ENCODE measurements at regions not wholly inside any gene's neighbourhood (a gene's known extent, or its start where the extent isn't known, plus 50 kb on each side); places are given as distances from the start of the nearest gene placed in this dataset.

- no peak for DNase-seq
Observed at GRCh38 chr7:20952916-20953315, 166.2 kb upstream of the SP8 start.

- peak; percentile 44 for DNase-seq
Observed at GRCh38 chr7:20954711-20955619, 168.3 kb upstream of the SP8 start.

GRCh38 chr7:20958572-20958971 is 171.9 kb upstream of the SP8 start:
- no peak for DNase-seq

- no peak for DNase-seq
Observed at GRCh38 chr7:20959281-20959680, 172.6 kb upstream of the SP8 start.

GRCh38 chr7:20963556-20964280 is 177.0 kb upstream of the SP8 start:
- no peak for DNase-seq

- DNase-seq = no peak
Observed at GRCh38 chr7:20964281-20964918, 177.7 kb upstream of the SP8 start.

GRCh38 chr7:20971219-20971618 is 184.5 kb upstream of the SP8 start:
- no peak for DNase-seq

GRCh38 chr7:20980232-20980631 is 193.5 kb upstream of the SP8 start:
- DNase-seq = no peak

- no peak for DNase-seq
Observed at GRCh38 chr7:20980668-20981264, 194.1 kb upstream of the SP8 start.

GRCh38 chr7:20988340-20988739 is 201.7 kb upstream of the SP8 start:
- DNase-seq = no peak

GRCh38 chr7:20991544-20991943 is 204.9 kb upstream of the SP8 start:
- no peak for DNase-seq

- DNase-seq = no peak
Observed at GRCh38 chr7:20993693-20994092, 207.0 kb upstream of the SP8 start.

GRCh38 chr7:20998309-20998708 is 211.6 kb upstream of the SP8 start:
- peak; percentile 30 for DNase-seq

GRCh38 chr7:21011153-21011552 is 224.5 kb upstream of the SP8 start:
- peak; percentile 28 for DNase-seq

- no peak for DNase-seq
Observed at GRCh38 chr7:21013765-21014539, 227.3 kb upstream of the SP8 start.

GRCh38 chr7:21020667-21021066 is 234.0 kb upstream of the SP8 start:
- no peak for DNase-seq

GRCh38 chr7:21023841-21024484 is 237.3 kb upstream of the SP8 start:
- DNase-seq = no peak

GRCh38 chr7:21024485-21024867 is 237.8 kb upstream of the SP8 start:
- no peak for DNase-seq

- DNase-seq = peak; percentile 12
Observed at GRCh38 chr7:21028186-21028585, 241.5 kb upstream of the SP8 start.

GRCh38 chr7:21028599-21028998 is 241.9 kb upstream of the SP8 start:
- DNase-seq = no peak

GRCh38 chr7:21029006-21029405 is 242.3 kb upstream of the SP8 start:
- DNase-seq = no peak

Measured in NCI-H226 (cell line).